Smooth muscle cell (in vitro differentiated cells): ENCODE measurements at regions not wholly inside any gene's neighbourhood (a gene's known extent, or its start where the extent isn't known, plus 50 kb on each side); places are given as distances from the start of the nearest gene placed in this dataset.
"Not testable (repeated sequence)": the region's sequence is repeated elsewhere in the genome, so short reads cannot be mapped to it uniquely, and the experiment has no call there.

Experiments used
- DNase-seq: peaks from one replicate; lab custom pipeline; 2025; ENCODE audit not compliant: unreplicated experiment; lab: John Stamatoyannopoulos, UW
- H2AFZ ChIP-seq: fragments of 200-600 bp; sonication (generic); 2 replicates; pipeline ENCODE4 v1.6.0; 2016; ENCODE audit warnings: antibody characterized with exemption, low read depth, mild to moderate bottlenecking
- H3F3A ChIP-seq: fragments of 200-600 bp; sonication (generic); 2 replicates; pipeline ENCODE4 v1.6.0; 2017; ENCODE audit warnings: antibody characterized with exemption, low read depth
- H3K27ac ChIP-seq: fragments of 200-600 bp; sonication (generic); 2 replicates; pipeline ENCODE4 v1.5.1; 2016; ENCODE audit warnings: low read depth, mild to moderate bottlenecking
- H3K27me3 ChIP-seq: fragments of 200-600 bp; sonication (generic); 2 replicates; pipeline ENCODE4 v1.6.1; 2016; ENCODE audit warnings: low read depth, mild to moderate bottlenecking
- H3K36me3 ChIP-seq: fragments of 200-600 bp; sonication (generic); 2 replicates; pipeline ENCODE4 v1.5.1; 2016; ENCODE audit warnings: low read depth
- H3K4me1 ChIP-seq: fragments of 200-600 bp; sonication (generic); 2 replicates; pipeline ENCODE4 v1.5.1; 2016; ENCODE audit warnings: low read depth
- H3K4me2 ChIP-seq: fragments of 200-600 bp; sonication (generic); 2 replicates; pipeline ENCODE4 v1.6.0; 2016; ENCODE audit warnings: mild to moderate bottlenecking
- H3K4me3 ChIP-seq: fragments of 200-600 bp; sonication (generic); 2 replicates; pipeline ENCODE4 v1.5.1; 2016; ENCODE audit warnings: mild to moderate bottlenecking
- H3K79me2 ChIP-seq: fragments of 200-600 bp; sonication (generic); 2 replicates; pipeline ENCODE4 v1.6.0; 2016; ENCODE audit warnings: low read depth, mild to moderate bottlenecking
- H3K9ac ChIP-seq: fragments of 200-600 bp; sonication (generic); 2 replicates; pipeline ENCODE4 v1.6.0; 2016; ENCODE audit warnings: low read depth
- H3K9me3 ChIP-seq: fragments of 200-600 bp; sonication (generic); replicated peaks from 2 replicates; pipeline ENCODE4 v1.5.1; 2016; ENCODE audit warnings: low read depth
- H4K20me1 ChIP-seq: fragments of 200-600 bp; sonication (generic); 2 replicates; pipeline ENCODE4 v1.6.0; 2016; ENCODE audit warnings: low read depth
- CTCF ChIP-seq: fragments of 200-600 bp; sonication (generic); IDR thresholded peaks from 2 replicates; pipeline ENCODE4 v1.5.1; 2017; ENCODE audit warnings: borderline replicate concordance, mild to moderate bottlenecking, antibody characterized with exemption; ENCODE audit not compliant: insufficient read depth, poor library complexity, severe bottlenecking
- WGBS: methylation state at CpG from one replicate; pipeline ENCODE4 v1.1.7; 2016; ENCODE audit warnings: low lambda C conversion rate; 5-methylcytosine and 5-hydroxymethylcytosine counted together

- Histone ChIP-seq H3K9me3 (no peaks in the 10 kb centered on the region), H3K4me3 (no peak overlapping the region), H3K9ac (no peak overlapping the region), H3K4me2 (no peak overlapping the region), H3K36me3 (no peaks in the 10 kb centered on the region), H3K27me3 (peaks cover 13% of the 10 kb centered on the region), H3K27ac (no peak overlapping the region), H2AFZ (no peak overlapping the region), H3F3A (no peaks in the 10 kb centered on the region), H3K4me1 (no peaks in the 10 kb centered on the region), H4K20me1 (no peaks in the 10 kb centered on the region), H3K79me2 (no peaks in the 10 kb centered on the region)
- 89% methylated on average over 6 of the region's 6 CpGs for WGBS
- TF ChIP-seq CTCF, result no peak
- no peak for DNase-seq
Measured at GRCh38 chr7:142636751-142637150, 112.5 kb upstream of the PRSS1 start.

- H4K20me1 ChIP-seq, H2AFZ ChIP-seq, H3K4me3 ChIP-seq, H3K27ac ChIP-seq, H3K9ac ChIP-seq, H3F3A ChIP-seq, DNase-seq, H3K79me2 ChIP-seq, H3K4me1 ChIP-seq, H3K36me3 ChIP-seq, H3K4me2 ChIP-seq, H3K9me3 ChIP-seq: not testable (repeated sequence)
- 95% methylated on average over 3 of the region's 3 CpGs for WGBS
- H3K27me3 ChIP-seq, result peaks cover 11% of the 10 kb centered on the region
Measured at GRCh38 chr7:142636107-142636506, 113.2 kb upstream of the PRSS1 start.

- 31% methylated on average over 17 of the region's 17 CpGs for WGBS
- no peaks in the 10 kb centered on the region for H3K27me3 ChIP-seq
- H4K20me1 ChIP-seq, result no peaks in the 10 kb centered on the region
- H3K4me3 ChIP-seq, result no peak overlapping the region
- TF ChIP-seq CTCF, result peak; percentile 75
- H3K27ac ChIP-seq, result no peak overlapping the region
- H3K4me2 ChIP-seq, result no peak overlapping the region
- no peaks in the 10 kb centered on the region for H3K9me3 ChIP-seq
- DNase-seq, result no peak
- H2AFZ ChIP-seq, result no peak overlapping the region
- no peaks in the 10 kb centered on the region for H3K4me1 ChIP-seq
- H3K9ac ChIP-seq, result no peak overlapping the region
- no peaks in the 10 kb centered on the region for H3F3A ChIP-seq
- H3K36me3 ChIP-seq, result no peaks in the 10 kb centered on the region
- H3K79me2 ChIP-seq, result no peaks in the 10 kb centered on the region
Measured at GRCh38 chr7:142632271-142633134, 116.8 kb upstream of the PRSS1 start.

- TF ChIP-seq CTCF, result no peak
- no peaks in the 10 kb centered on the region for H3K4me1 ChIP-seq
- DNase-seq, result no peak
- peak overlapping the region; percentile 76 for H2AFZ ChIP-seq
- no peak overlapping the region for H3K4me3 ChIP-seq
- H3K36me3 ChIP-seq, result no peaks in the 10 kb centered on the region
- peak overlapping the region; percentile 62 for H3K4me2 ChIP-seq
- H3K9ac ChIP-seq, result no peak overlapping the region
- peak overlapping the region; percentile 37 for H3K27ac ChIP-seq
- no peaks in the 10 kb centered on the region for H3F3A ChIP-seq
- H3K79me2 ChIP-seq, result no peaks in the 10 kb centered on the region
- 49% methylated on average over 15 of the region's 15 CpGs for WGBS
- no peaks in the 10 kb centered on the region for H3K27me3 ChIP-seq
- H4K20me1 ChIP-seq, result no peaks in the 10 kb centered on the region
- no peaks in the 10 kb centered on the region for H3K9me3 ChIP-seq
Measured at GRCh38 chr7:142629588-142630260, 119.5 kb upstream of the PRSS1 start.
